PFSK-1 (cell line): ENCODE measurements at regions not wholly inside any gene's neighbourhood (a gene's known extent, or its start where the extent isn't known, plus 50 kb on each side); places are given as distances from the start of the nearest gene placed in this dataset.

Experiments
- POLR2AphosphoS5 ChIP-seq: IDR thresholded peaks from 2 replicates; pipeline ENCODE4 v1.6.1; 2012; ENCODE audit warnings: low read depth, mild to moderate bottlenecking, control low read depth, low read length, moderate library complexity
- REST ChIP-seq, 2 experiments: IDR thresholded peaks; 2 replicates each; pipeline versions ENCODE4 v1.6.1 to v1.8.0; 2011 to 2012; ENCODE audit warnings: low read depth in 2 of 2, low read length in 2 of 2, control low read depth in 1 of 2, inconsistent platforms in 1 of 2, mild to moderate bottlenecking in 1 of 2, moderate library complexity in 1 of 2; ENCODE audit not compliant: insufficient read depth in 1 of 2
- SIN3A ChIP-seq: IDR thresholded peaks from 2 replicates; pipeline ENCODE4 v1.6.1; 2012; ENCODE audit warnings: mild to moderate bottlenecking, low read length, moderate library complexity, borderline replicate concordance; ENCODE audit not compliant: insufficient read depth
- TAF1 ChIP-seq: IDR thresholded peaks from 2 replicates; pipeline ENCODE4 v1.6.1; 2012; ENCODE audit warnings: low read length, control low read depth, borderline replicate concordance; ENCODE audit not compliant: insufficient read depth

DNA sequence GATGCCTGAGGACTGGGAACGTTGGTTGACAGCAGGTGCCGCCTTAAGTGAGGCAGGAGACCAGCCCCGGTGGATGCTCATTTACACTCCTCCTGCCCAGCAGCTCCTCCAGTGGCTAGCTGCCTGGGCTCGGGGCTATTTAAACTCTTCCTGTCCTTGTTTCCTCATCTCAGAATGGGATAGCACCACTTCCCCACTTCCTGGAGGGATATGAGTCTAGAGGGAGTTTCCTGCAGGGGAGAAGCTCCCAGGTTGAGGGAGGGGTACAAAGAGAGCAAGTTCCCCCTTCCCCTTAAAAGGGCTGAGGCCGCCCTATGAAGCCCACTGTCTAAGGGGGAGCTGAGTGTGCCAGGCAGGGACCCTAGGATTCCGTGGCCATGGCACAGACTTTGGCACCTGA lies 311.2 kb downstream of the AACS start:
- no peak for TF ChIP-seq REST (IDR thresholded peaks at IDR 0.05; ENCODE audit: insufficient read depth in 1 of 2, low read depth in 2 of 2, low read length in 2 of 2)
- no peak for TF ChIP-seq TAF1
- no peak for TF ChIP-seq POLR2AphosphoS5
- no peak for TF ChIP-seq SIN3A
